GM19372 (cell line): ENCODE measurements at regions not wholly inside any gene's neighbourhood (a gene's known extent, or its start where the extent isn't known, plus 50 kb on each side); places are given as distances from the start of the nearest gene placed in this dataset.

Experiments used
- ATAC-seq: cut with Tn5 transposase; IDR thresholded peaks from one replicate; pipeline ENCODE4 v1.9.1; 2021; ENCODE audit warnings: mild to moderate bottlenecking, low read depth, moderate library complexity; ENCODE audit not compliant: unreplicated experiment

- ATAC-seq = no peak
Measured at GRCh38 chr5:12323637-12324229, 419.5 kb upstream of the CTNND2 start.

- ATAC-seq = no peak
Measured at GRCh38 chr5:12322042-12322441, 417.8 kb upstream of the CTNND2 start.

GRCh38 chr5:12320331-12320730, 416.1 kb upstream of the CTNND2 start:
- no peak for ATAC-seq

GRCh38 chr5:12316812-12317211, 412.6 kb upstream of the CTNND2 start:
- no peak for ATAC-seq

- no peak for ATAC-seq
Measured at GRCh38 chr5:12315461-12315860, 411.2 kb upstream of the CTNND2 start.

GRCh38 chr5:12313602-12314001, 409.4 kb upstream of the CTNND2 start:
- no peak for ATAC-seq

- ATAC-seq = no peak
Measured at GRCh38 chr5:12312343-12312742, 408.1 kb upstream of the CTNND2 start.

- ATAC-seq = no peak
Measured at GRCh38 chr5:12294151-12294550, 389.9 kb upstream of the CTNND2 start.

GRCh38 chr5:12292610-12293204, 388.5 kb upstream of the CTNND2 start:
- no peak for ATAC-seq

- no peak for ATAC-seq
Measured at GRCh38 chr5:12284604-12285003, 380.4 kb upstream of the CTNND2 start.

- peak; percentile 94 for ATAC-seq
Measured at GRCh38 chr5:12277504-12278192, 373.4 kb upstream of the CTNND2 start.

GRCh38 chr5:12274236-12274635, 370.0 kb upstream of the CTNND2 start:
- no peak for ATAC-seq

GRCh38 chr5:12272389-12272788, 368.1 kb upstream of the CTNND2 start:
- ATAC-seq = no peak

GRCh38 chr5:12270914-12271313, 366.7 kb upstream of the CTNND2 start:
- ATAC-seq = no peak

GRCh38 chr5:12269164-12269563, 364.9 kb upstream of the CTNND2 start:
- no peak for ATAC-seq

- ATAC-seq = no peak
Measured at GRCh38 chr5:12258549-12258948, 354.3 kb upstream of the CTNND2 start.

GRCh38 chr5:12250454-12250853, 346.2 kb upstream of the CTNND2 start:
- no peak for ATAC-seq

GRCh38 chr5:12248831-12249230, 344.6 kb upstream of the CTNND2 start:
- no peak for ATAC-seq

- no peak for ATAC-seq
Measured at GRCh38 chr5:12246036-12246435, 341.8 kb upstream of the CTNND2 start.

GRCh38 chr5:12245429-12245828, 341.2 kb upstream of the CTNND2 start:
- no peak for ATAC-seq

- ATAC-seq = no peak
Measured at GRCh38 chr5:12242950-12243888, 339.0 kb upstream of the CTNND2 start.
